GM23338 (cell line): ENCODE measurements at regions not wholly inside any gene's neighbourhood (a gene's known extent, or its start where the extent isn't known, plus 50 kb on each side); places are given as distances from the start of the nearest gene placed in this dataset.

ENCODE experiments used
- CREB1 ChIP-seq: fragments of 250-450 bp; sonication (Bioruptor Pico); IDR thresholded peaks from 2 replicates; pipeline ENCODE4 v1.5.0; 2020; ENCODE audit warnings: low read depth, mild to moderate bottlenecking, moderate library complexity
- CTCF ChIP-seq, 2 experiments: fragments of 200-600 bp in 1 of 2; sonication (generic) in 1 of 2; conservative IDR thresholded peaks; 2 replicates each; pipeline versions ENCODE4 v1.5.1 to v1.6.1; 2016 to 2017; ENCODE audit warnings: antibody characterized with exemption in 2 of 2, low read depth in 2 of 2, mild to moderate bottlenecking in 2 of 2, moderate library complexity in 1 of 2
- ETS1 ChIP-seq: IDR thresholded peaks from 2 replicates; pipeline ENCODE4 v1.6.1; 2016; ENCODE audit warnings: antibody characterized with exemption
- EZH2 ChIP-seq: fragments of 200-600 bp; sonication (generic); IDR thresholded peaks from one replicate; pipeline ENCODE4 v1.8.0; 2017; ENCODE audit warnings: antibody characterized with exemption, mild to moderate bottlenecking, low read depth; ENCODE audit not compliant: unreplicated experiment
- EZH2phosphoT487 ChIP-seq: fragments of 200-600 bp; sonication (generic); IDR thresholded peaks from one replicate; pipeline ENCODE4 v1.8.1; 2018; ENCODE audit warnings: antibody characterized with exemption; ENCODE audit not compliant: unreplicated experiment
- JUNB ChIP-seq: IDR thresholded peaks from one replicate; pipeline ENCODE4 v1.6.1; 2016; ENCODE audit warnings: antibody characterized with exemption; ENCODE audit not compliant: unreplicated experiment
- POLR2AphosphoS5 ChIP-seq: IDR thresholded peaks from 2 replicates; pipeline ENCODE4 v1.6.1; 2016; ENCODE audit warnings: antibody characterized with exemption, low read depth
- REST ChIP-seq: IDR thresholded peaks from one replicate; pipeline ENCODE4 v1.6.1; 2018; ENCODE audit warnings: antibody characterized with exemption; ENCODE audit not compliant: unreplicated experiment
- STAT1 ChIP-seq: IDR thresholded peaks from one replicate; pipeline ENCODE4 v1.6.1; 2016; ENCODE audit warnings: antibody characterized with exemption; ENCODE audit not compliant: unreplicated experiment
- ZNF114 ChIP-seq: fragments of 250-450 bp; sonication (Bioruptor Pico); IDR thresholded peaks from 2 replicates; pipeline ENCODE4 v1.5.0; 2020; ENCODE audit warnings: mild to moderate bottlenecking, moderate library complexity

GRCh38 chr13:57036290-57036689 lies 104.4 kb upstream of the PRR20A start:
- TF ChIP-seq CTCF (conservative IDR thresholded peaks at IDR 0.05; ENCODE audit: low read depth in 2 of 2) (no peak), EZH2 (no peak), ETS1 (no peak), ZNF114 (CRISPR knock-in tag) (no peak), CREB1 (no peak), POLR2AphosphoS5 (no peak), EZH2phosphoT487 (no peak), REST (no peak), JUNB (no peak), STAT1 (no peak)
